GM12878 (cell line): ENCODE measurements at regions not wholly inside any gene's neighbourhood (a gene's known extent, or its start where the extent isn't known, plus 50 kb on each side); places are given as distances from the start of the nearest gene placed in this dataset.

Experiments
- ATAC-seq: fragments of 200-7000 bp; cut with Tn5 transposase; 3 replicates; pipeline ENCODE4 v1.9.1; 2020; ENCODE audit warnings: mild to moderate bottlenecking, moderate library complexity
- BruUV-seq: library from RNA; stranded (reverse); fragments of 400-500 nt; replicated peaks from 2 replicates; lab custom pipeline; 2021; lab: Mats Ljungman, UMichigan
- CTCF ChIA-PET: fragments of 300-600 bp; sonication (Branson Sonifier 250); formaldehyde crosslinking; extraction: SDS; loops from one replicate; lab custom pipeline; 2021; ENCODE audit warnings: inconsistent platforms; lab: Yijun Ruan, JAX
- POLR2A ChIA-PET: fragments of 350-600 bp; formaldehyde crosslinking; extraction: SDS; loops from one replicate; lab custom pipeline; 2021; ENCODE audit warnings: inconsistent platforms; lab: Charles Lee
- RAD21 ChIA-PET: fragments of 300-600 bp; sonication (Branson Sonifier 250); formaldehyde crosslinking; loops from one replicate; lab custom pipeline; 2023; ENCODE audit warnings: antibody characterized with exemption; ENCODE audit not compliant: unreplicated experiment; lab: Charles Lee
- SMC1A ChIA-PET: fragments of 300-600 bp; sonication (Branson Sonifier 250); formaldehyde crosslinking; loops from one replicate; lab custom pipeline; 2023; ENCODE audit not compliant: unreplicated experiment, uncharacterized antibody; lab: Charles Lee
- DNase-seq: peaks from one replicate; pipeline ENCODE4 v3.0.0-alpha.2; 2011; ENCODE audit warnings: low read depth, low spot score
- FAIRE-seq: peaks from 3 replicates; lab custom pipeline; 2011; peaks lifted over from hg19 to GRCh38; lab: Jason Lieb, UNC
- H2AFZ ChIP-seq: 2 replicates; pipeline ENCODE4 v1.6.0; 2011; ENCODE audit warnings: low read depth, low read length, control low read depth; ENCODE audit not compliant: control insufficient read depth
- H3K27ac ChIP-seq: 2 replicates; pipeline ENCODE4 v1.5.1; 2011; ENCODE audit warnings: control low read depth; ENCODE audit not compliant: control insufficient read depth, insufficient read depth
- H3K27me3 ChIP-seq, 2 experiments: replicated peaks in 1 of 2; 2 replicates each; pipeline versions ENCODE4 v1.6.0 to v1.6.1; 2011; ENCODE audit warnings: low read length in 1 of 2; ENCODE audit not compliant: control insufficient read depth in 2 of 2, insufficient read depth in 2 of 2
- H3K36me3 ChIP-seq, 2 experiments: 2 replicates each; pipeline ENCODE4 v1.5.1; 2011; ENCODE audit warnings: low read length in 1 of 2; ENCODE audit not compliant: control insufficient read depth in 2 of 2, insufficient read depth in 2 of 2
- H3K4me1 ChIP-seq: 2 replicates; pipeline ENCODE4 v1.6.1; 2011; ENCODE audit warnings: mild to moderate bottlenecking, low read length, moderate library complexity, mixed read lengths; ENCODE audit not compliant: control insufficient read depth, insufficient read depth
- H3K4me2 ChIP-seq: 2 replicates; pipeline ENCODE4 v1.6.0; 2011; ENCODE audit warnings: control low read depth; ENCODE audit not compliant: control insufficient read depth, insufficient read depth
- H3K4me3 ChIP-seq: fragments of 200-600 bp; sonication (generic); 2 replicates; pipeline ENCODE4 v1.5.1; 2016
- H3K79me2 ChIP-seq: 2 replicates; pipeline ENCODE4 v1.6.0; 2011; ENCODE audit warnings: low read length; ENCODE audit not compliant: control insufficient read depth, insufficient read depth
- H3K9ac ChIP-seq: 2 replicates; pipeline ENCODE4 v1.8.0; 2011; ENCODE audit warnings: low read length, control low read depth, mixed read lengths; ENCODE audit not compliant: control insufficient read depth, insufficient read depth
- H3K9me3 ChIP-seq: replicated peaks from 3 replicates; pipeline ENCODE4 v1.5.1; 2011; ENCODE audit warnings: mild to moderate bottlenecking, low read length; ENCODE audit not compliant: control insufficient read depth, insufficient read depth
- H4K20me1 ChIP-seq: 2 replicates; pipeline ENCODE4 v1.6.0; 2011; ENCODE audit not compliant: control insufficient read depth, insufficient read depth
- CBX3 ChIP-seq: fragments of 200-600 bp; sonication (generic); IDR thresholded peaks from 2 replicates; pipeline ENCODE4 v1.6.1; 2016; ENCODE audit warnings: low read depth, borderline replicate concordance
- LARP7 ChIP-seq: fragments of 450-650 bp; IDR thresholded peaks from 2 replicates; pipeline ENCODE4 v1.6.1; 2017; ENCODE audit warnings: mild to moderate bottlenecking
- NFYB ChIP-seq: IDR thresholded peaks from 2 replicates; pipeline ENCODE4 v1.6.1; 2011; ENCODE audit warnings: low read depth, mild to moderate bottlenecking, low read length, improper control_type of control experiment, moderate library complexity; ENCODE audit not compliant: insufficient read depth
- POLR2AphosphoS2 ChIP-seq: IDR thresholded peaks from 2 replicates; pipeline ENCODE4 v1.6.1; 2011; ENCODE audit warnings: low read depth, mild to moderate bottlenecking, low read length, improper control_type of control experiment, moderate library complexity
- RAD51 ChIP-seq: fragments of 450-650 bp; IDR thresholded peaks from 2 replicates; pipeline ENCODE4 v1.6.1; 2016; ENCODE audit warnings: moderate library complexity, mild to moderate bottlenecking, inconsistent platforms
- ZNF217 ChIP-seq: fragments of 450-650 bp; IDR thresholded peaks from 2 replicates; pipeline ENCODE4 v1.6.1; 2017; ENCODE audit warnings: antibody characterized with exemption, mild to moderate bottlenecking
- WGBS: methylation state at CpG from one replicate; pipeline ENCODE4 v1.1.6; 2016; ENCODE audit warnings: low lambda C conversion rate; ENCODE audit not compliant: insufficient replicate concordance, insufficient coverage; ENCODE audit errors: missing lambda C conversion rate; 5-methylcytosine and 5-hydroxymethylcytosine counted together
- in situ Hi-C: fragments of 300-500 bp; cut with MboI; formaldehyde crosslinking; loops from 9 replicates; pipeline ENCODE4 v1.14.3; 2018; ENCODE audit warnings: mixed read lengths
- intact Hi-C: fragments of 100-400 bp; cut with micrococcal nuclease; formaldehyde crosslinking; loops from one replicate; pipeline ENCODE4 v1.14.2; 2022; ENCODE audit not compliant: unreplicated experiment
- TF ChIP-seq, protein P1 (sequence below): fragments of 450-650 bp; IDR thresholded peaks from 2 replicates; pipeline ENCODE4 v1.6.1; 2016; ENCODE audit warnings: mild to moderate bottlenecking
- TF ChIP-seq, protein P2 (sequence below): fragments of 450-650 bp; IDR thresholded peaks from 2 replicates; pipeline ENCODE4 v1.6.1; 2016; ENCODE audit warnings: mild to moderate bottlenecking

GRCh38 chr6:164947164-164947563 is 362.2 kb downstream of the C6orf118 start:
- no peaks in the 10 kb centered on the region for H3K79me2 ChIP-seq
- H2AFZ ChIP-seq: no peak overlapping the region
- ChIA-PET SMC1A (no interaction called here), POLR2A (no interaction called here), CTCF (no interaction called here), RAD21 (no interaction called here)
- BruUV-seq: no TSS peak
- in situ Hi-C loops (no loop called here), intact Hi-C loops (no loop called here)
- TF ChIP-seq POLR2AphosphoS2: no peak
- no peak for TF ChIP-seq NFYB
- TF ChIP-seq RAD51: no peak
- no peak for TF ChIP-seq CBX3
- TF ChIP-seq, protein P1, sequence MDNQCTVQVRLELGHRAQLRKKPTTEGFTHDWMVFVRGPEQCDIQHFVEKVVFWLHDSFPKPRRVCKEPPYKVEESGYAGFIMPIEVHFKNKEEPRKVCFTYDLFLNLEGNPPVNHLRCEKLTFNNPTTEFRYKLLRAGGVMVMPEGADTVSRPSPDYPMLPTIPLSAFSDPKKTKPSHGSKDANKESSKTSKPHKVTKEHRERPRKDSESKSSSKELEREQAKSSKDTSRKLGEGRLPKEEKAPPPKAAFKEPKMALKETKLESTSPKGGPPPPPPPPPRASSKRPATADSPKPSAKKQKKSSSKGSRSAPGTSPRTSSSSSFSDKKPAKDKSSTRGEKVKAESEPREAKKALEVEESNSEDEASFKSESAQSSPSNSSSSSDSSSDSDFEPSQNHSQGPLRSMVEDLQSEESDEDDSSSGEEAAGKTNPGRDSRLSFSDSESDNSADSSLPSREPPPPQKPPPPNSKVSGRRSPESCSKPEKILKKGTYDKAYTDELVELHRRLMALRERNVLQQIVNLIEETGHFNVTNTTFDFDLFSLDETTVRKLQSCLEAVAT: no peak
- TF ChIP-seq ZNF217: no peak
- TF ChIP-seq LARP7: no peak
- TF ChIP-seq, protein P2, sequence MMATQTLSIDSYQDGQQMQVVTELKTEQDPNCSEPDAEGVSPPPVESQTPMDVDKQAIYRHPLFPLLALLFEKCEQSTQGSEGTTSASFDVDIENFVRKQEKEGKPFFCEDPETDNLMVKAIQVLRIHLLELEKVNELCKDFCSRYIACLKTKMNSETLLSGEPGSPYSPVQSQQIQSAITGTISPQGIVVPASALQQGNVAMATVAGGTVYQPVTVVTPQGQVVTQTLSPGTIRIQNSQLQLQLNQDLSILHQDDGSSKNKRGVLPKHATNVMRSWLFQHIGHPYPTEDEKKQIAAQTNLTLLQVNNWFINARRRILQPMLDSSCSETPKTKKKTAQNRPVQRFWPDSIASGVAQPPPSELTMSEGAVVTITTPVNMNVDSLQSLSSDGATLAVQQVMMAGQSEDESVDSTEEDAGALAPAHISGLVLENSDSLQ: no peak
- H3K27me3 ChIP-seq: no peaks in the 10 kb centered on the region
- H3K4me1 ChIP-seq: no peaks in the 10 kb centered on the region
- H3K36me3 ChIP-seq: no peaks in the 10 kb centered on the region
- no peak overlapping the region for H3K27ac ChIP-seq
- no peaks in the 10 kb centered on the region for H4K20me1 ChIP-seq
- no peak overlapping the region for H3K9ac ChIP-seq
- DNase-seq (no peak), ATAC-seq (no peak), FAIRE-seq (no peak)
- H3K4me3 ChIP-seq: no peak overlapping the region
- WGBS: 14% methylated on average over 8 of the region's 8 CpGs
- H3K4me2 ChIP-seq: no peak overlapping the region
- H3K9me3 ChIP-seq: no peaks in the 10 kb centered on the region
